GM12878 (cell line): ENCODE measurements at regions not wholly inside any gene's neighbourhood (a gene's known extent, or its start where the extent isn't known, plus 50 kb on each side); places are given as distances from the start of the nearest gene placed in this dataset.
A peak's percentile ranks its signal among the peaks of the same experiment; 100 is the strongest.

Experiments used
- ATAC-seq: fragments of 200-7000 bp; cut with Tn5 transposase; 3 replicates; pipeline ENCODE4 v1.9.1; 2020; ENCODE audit warnings: mild to moderate bottlenecking, moderate library complexity
- BruUV-seq: library from RNA; stranded (reverse); fragments of 400-500 nt; replicated peaks from 2 replicates; lab custom pipeline; 2021; lab: Mats Ljungman, UMichigan
- CTCF ChIA-PET: fragments of 300-600 bp; sonication (Branson Sonifier 250); formaldehyde crosslinking; extraction: SDS; loops from one replicate; lab custom pipeline; 2021; ENCODE audit warnings: inconsistent platforms; lab: Yijun Ruan, JAX
- POLR2A ChIA-PET: fragments of 350-600 bp; formaldehyde crosslinking; extraction: SDS; loops from one replicate; lab custom pipeline; 2021; ENCODE audit warnings: inconsistent platforms; lab: Charles Lee
- RAD21 ChIA-PET: fragments of 300-600 bp; sonication (Branson Sonifier 250); formaldehyde crosslinking; loops from one replicate; lab custom pipeline; 2023; ENCODE audit warnings: antibody characterized with exemption; ENCODE audit not compliant: unreplicated experiment; lab: Charles Lee
- SMC1A ChIA-PET: fragments of 300-600 bp; sonication (Branson Sonifier 250); formaldehyde crosslinking; loops from one replicate; lab custom pipeline; 2023; ENCODE audit not compliant: unreplicated experiment, uncharacterized antibody; lab: Charles Lee
- DNase-seq: peaks from one replicate; pipeline ENCODE4 v3.0.0-alpha.2; 2011; ENCODE audit warnings: low read depth, low spot score
- FAIRE-seq: peaks from 3 replicates; lab custom pipeline; 2011; peaks lifted over from hg19 to GRCh38; lab: Jason Lieb, UNC
- H2AFZ ChIP-seq: 2 replicates; pipeline ENCODE4 v1.6.0; 2011; ENCODE audit warnings: low read depth, low read length, control low read depth; ENCODE audit not compliant: control insufficient read depth
- H3K27ac ChIP-seq: 2 replicates; pipeline ENCODE4 v1.5.1; 2011; ENCODE audit warnings: control low read depth; ENCODE audit not compliant: control insufficient read depth, insufficient read depth
- H3K27me3 ChIP-seq, 2 experiments: replicated peaks in 1 of 2; 2 replicates each; pipeline versions ENCODE4 v1.6.0 to v1.6.1; 2011; ENCODE audit warnings: low read length in 1 of 2; ENCODE audit not compliant: control insufficient read depth in 2 of 2, insufficient read depth in 2 of 2
- H3K36me3 ChIP-seq, 2 experiments: 2 replicates each; pipeline ENCODE4 v1.5.1; 2011; ENCODE audit warnings: low read length in 1 of 2; ENCODE audit not compliant: control insufficient read depth in 2 of 2, insufficient read depth in 2 of 2
- H3K4me1 ChIP-seq: 2 replicates; pipeline ENCODE4 v1.6.1; 2011; ENCODE audit warnings: mild to moderate bottlenecking, low read length, moderate library complexity, mixed read lengths; ENCODE audit not compliant: control insufficient read depth, insufficient read depth
- H3K4me2 ChIP-seq: 2 replicates; pipeline ENCODE4 v1.6.0; 2011; ENCODE audit warnings: control low read depth; ENCODE audit not compliant: control insufficient read depth, insufficient read depth
- H3K4me3 ChIP-seq: fragments of 200-600 bp; sonication (generic); 2 replicates; pipeline ENCODE4 v1.5.1; 2016
- H3K79me2 ChIP-seq: 2 replicates; pipeline ENCODE4 v1.6.0; 2011; ENCODE audit warnings: low read length; ENCODE audit not compliant: control insufficient read depth, insufficient read depth
- H3K9ac ChIP-seq: 2 replicates; pipeline ENCODE4 v1.8.0; 2011; ENCODE audit warnings: low read length, control low read depth, mixed read lengths; ENCODE audit not compliant: control insufficient read depth, insufficient read depth
- H3K9me3 ChIP-seq: replicated peaks from 3 replicates; pipeline ENCODE4 v1.5.1; 2011; ENCODE audit warnings: mild to moderate bottlenecking, low read length; ENCODE audit not compliant: control insufficient read depth, insufficient read depth
- H4K20me1 ChIP-seq: 2 replicates; pipeline ENCODE4 v1.6.0; 2011; ENCODE audit not compliant: control insufficient read depth, insufficient read depth
- CHD2 ChIP-seq: IDR thresholded peaks from 2 replicates; pipeline ENCODE4 v1.6.1; 2011; ENCODE audit warnings: low read depth, low read length, improper control_type of control experiment, borderline replicate concordance
- CREB1 ChIP-seq: IDR thresholded peaks from 2 replicates; pipeline ENCODE4 v1.6.1; 2012; ENCODE audit warnings: low read depth, mild to moderate bottlenecking, inconsistent platforms
- CTCF ChIP-seq, 3 experiments: IDR thresholded peaks in 2 of 3; conservative IDR thresholded peaks in 1 of 3; 2 replicates each; pipeline ENCODE4 v1.5.1; 2011; ENCODE audit warnings: low read depth in 3 of 3, low read length in 3 of 3, mild to moderate bottlenecking in 3 of 3, control low read depth in 2 of 3, moderate library complexity in 2 of 3, inconsistent platforms in 1 of 3, mixed read lengths in 1 of 3; ENCODE audit not compliant: control insufficient read depth in 2 of 3, insufficient read depth in 1 of 3; ENCODE audit errors: extremely low read depth in 1 of 3
- DPF2 ChIP-seq: fragments of 450-650 bp; IDR thresholded peaks from 2 replicates; pipeline ENCODE4 v1.6.1; 2017; ENCODE audit warnings: mild to moderate bottlenecking
- EGR1 ChIP-seq, 2 experiments: IDR thresholded peaks; 1 replicate in 1 of 2; 2 replicates in 1 of 2; pipeline ENCODE4 v1.6.1; 2011 to 2012; ENCODE audit warnings: low read depth in 2 of 2, low read length in 2 of 2, borderline replicate concordance in 1 of 2, mild to moderate bottlenecking in 1 of 2, moderate library complexity in 1 of 2
- GABPA ChIP-seq: IDR thresholded peaks from 2 replicates; pipeline ENCODE4 v1.6.1; 2014; ENCODE audit warnings: antibody characterized with exemption, low read depth, mild to moderate bottlenecking, inconsistent platforms
- IRF3 ChIP-seq: fragments of 450-650 bp; IDR thresholded peaks from 2 replicates; pipeline ENCODE4 v1.6.1; 2014; ENCODE audit warnings: mild to moderate bottlenecking
- NR2C1 ChIP-seq: fragments of 450-650 bp; IDR thresholded peaks from 2 replicates; pipeline ENCODE4 v1.6.1; 2017; ENCODE audit warnings: antibody characterized with exemption, mild to moderate bottlenecking, moderate library complexity
- POLR2A ChIP-seq: IDR thresholded peaks from 2 replicates; pipeline ENCODE4 v1.6.1; 2011; ENCODE audit warnings: low read depth, mild to moderate bottlenecking, low read length
- whole genome bisulfite sequencing: methylation state at CpG from one replicate; pipeline ENCODE4 v1.1.6; 2016; ENCODE audit warnings: low lambda C conversion rate; ENCODE audit not compliant: insufficient replicate concordance, insufficient coverage; ENCODE audit errors: missing lambda C conversion rate; 5-methylcytosine and 5-hydroxymethylcytosine counted together
- in situ Hi-C: fragments of 300-500 bp; cut with MboI; formaldehyde crosslinking; loops from 9 replicates; pipeline ENCODE4 v1.14.3; 2018; ENCODE audit warnings: mixed read lengths
- intact Hi-C: fragments of 100-400 bp; cut with micrococcal nuclease; formaldehyde crosslinking; loops from one replicate; pipeline ENCODE4 v1.14.2; 2022; ENCODE audit not compliant: unreplicated experiment

- H4K20me1 ChIP-seq, result no peaks in the 10 kb centered on the region
- H3K27ac ChIP-seq, result no peak overlapping the region
- intact Hi-C loops, result no loop called here
- TF ChIP-seq DPF2, result no peak
- no peak for TF ChIP-seq CHD2
- no peak for TF ChIP-seq IRF3
- TF ChIP-seq POLR2A, result peak; percentile 40; the same call in 1 of the 2 replicates
- TF ChIP-seq CREB1, result 0 out of 2 replicates have a peak, but pooled peaks have one; percentile 28
- TF ChIP-seq EGR1 (IDR thresholded peaks at IDR 0.05; ENCODE audit: borderline replicate concordance in 1 of 2, low read depth in 2 of 2, low read length in 2 of 2), result no peak
- TF ChIP-seq CTCF (IDR thresholded peaks at IDR 0.05 in 2 of 3, conservative IDR thresholded peaks at IDR 0.05 in 1 of 3; ENCODE audit: control insufficient read depth in 2 of 3, extremely low read depth in 1 of 3, insufficient read depth in 1 of 3, low read depth in 3 of 3, low read length in 3 of 3), result no peak
- 0 out of 2 replicates have a peak, but pooled peaks have one; percentile 33 for TF ChIP-seq NR2C1
- TF ChIP-seq GABPA, result peak; percentile 70
- peak overlapping the region; percentile 73 for H2AFZ ChIP-seq
- 14% methylated on average over 41 of the region's 45 CpGs for WGBS
- no peaks in the 10 kb centered on the region for H3K79me2 ChIP-seq
- no peaks in the 10 kb centered on the region for H3K9me3 ChIP-seq
- RAD21 ChIA-PET, result no interaction called here
- SMC1A ChIA-PET, result interaction anchor here (0.9 kb wide), 1 partner anchor 24 kb away, joined by 3 read pairs; no protein-coding TSS in a partner anchor
- FAIRE-seq (no peak), DNase-seq (no peak), ATAC-seq (peak; percentile 91)
- POLR2A ChIA-PET, result interaction anchor here (0.5 kb wide), 1 partner anchor 35 kb away, joined by 3 read pairs; no protein-coding TSS in a partner anchor
- CTCF ChIA-PET, result interaction anchor here (1.0 to 2.5 kb wide), 5 partner anchors 34 to 296 kb away, joined by 3 to 12 read pairs (median 3); no protein-coding TSS in a partner anchor
- peak overlapping the region; percentile 50; the same call in 1 of the 2 replicates for H3K4me3 ChIP-seq
- in situ Hi-C loops, result no loop called here
- H3K9ac ChIP-seq, result peak overlapping the region; percentile 34
- BruUV-seq, result no TSS peak
- H3K36me3 ChIP-seq, result no peaks in the 10 kb centered on the region
- H3K4me2 ChIP-seq, result peak overlapping the region; percentile 55
- H3K27me3 ChIP-seq, result no peaks in the 10 kb centered on the region
- no peaks in the 10 kb centered on the region for H3K4me1 ChIP-seq
Measured at GRCh38 chr15:77944002-77944867, 133.3 kb downstream of the TBC1D2B start.
